OCI-LY7 (cell line): ENCODE measurements at regions not wholly inside any gene's neighbourhood (a gene's known extent, or its start where the extent isn't known, plus 50 kb on each side); places are given as distances from the start of the nearest gene placed in this dataset.

Experiments
- BruUV-seq: library from RNA; stranded (reverse); fragments of 400-500 nt; replicated peaks from 2 replicates; lab custom pipeline; 2021; lab: Mats Ljungman, UMichigan
- CTCF ChIA-PET: fragments of 300-600 bp; sonication (Branson Sonifier 250); formaldehyde crosslinking; loops from one replicate; lab custom pipeline; 2022; ENCODE audit warnings: antibody characterized with exemption; ENCODE audit not compliant: unreplicated experiment; lab: Charles Lee
- POLR2A ChIA-PET: fragments of 300-600 bp; sonication (Branson Sonifier 250); formaldehyde crosslinking; loops from one replicate; lab custom pipeline; 2022; ENCODE audit warnings: antibody characterized with exemption; lab: Charles Lee
- DNase-seq: peaks from one replicate; pipeline ENCODE4 v3.0.0-alpha.2; 2015; ENCODE audit warnings: low spot score
- H2AFZ ChIP-seq: fragments of 200-600 bp; sonication (generic), shearing (Covaris generic); 2 replicates; pipeline ENCODE4 v1.6.1; 2014; ENCODE audit warnings: mild to moderate bottlenecking, antibody characterized with exemption, low read length, moderate library complexity
- H3K27ac ChIP-seq: fragments of 200-600 bp; sonication (generic); 2 replicates; pipeline ENCODE4 v1.5.1; 2014; ENCODE audit warnings: mixed run types, low read depth, mild to moderate bottlenecking, moderate library complexity, low read length, inconsistent platforms; ENCODE audit not compliant: poor library complexity, severe bottlenecking
- H3K36me3 ChIP-seq: fragments of 200-600 bp; sonication (generic); 2 replicates; pipeline ENCODE4 v1.6.1; 2014; ENCODE audit warnings: mild to moderate bottlenecking, antibody characterized with exemption, low read length, moderate library complexity, mixed read lengths; ENCODE audit not compliant: insufficient read depth
- H3K4me1 ChIP-seq: fragments of 200-600 bp; sonication (generic); 2 replicates; pipeline ENCODE4 v1.5.1; 2014; ENCODE audit warnings: mild to moderate bottlenecking, low read length; ENCODE audit not compliant: insufficient read depth, poor library complexity, severe bottlenecking
- H3K4me2 ChIP-seq: fragments of 200-600 bp; sonication (generic); 2 replicates; pipeline ENCODE4 v1.6.1; 2014; ENCODE audit warnings: mild to moderate bottlenecking, low read length
- H3K4me3 ChIP-seq: fragments of 200-600 bp; sonication (generic); 2 replicates; pipeline ENCODE4 v1.5.1; 2014; ENCODE audit warnings: mild to moderate bottlenecking, low read depth, low read length; ENCODE audit not compliant: poor library complexity, severe bottlenecking
- H3K79me2 ChIP-seq: fragments of 200-600 bp; sonication (generic); 2 replicates; pipeline ENCODE4 v1.6.1; 2016; ENCODE audit warnings: low read depth, mild to moderate bottlenecking, low read length, moderate library complexity, mixed read lengths; ENCODE audit not compliant: insufficient read depth
- H3K9me2 ChIP-seq: fragments of 200-600 bp; sonication (generic); 2 replicates; pipeline ENCODE4 v1.6.1; 2016; ENCODE audit warnings: mild to moderate bottlenecking, low read length, mixed read lengths; ENCODE audit not compliant: insufficient read depth
- H3K9me3 ChIP-seq: fragments of 200-600 bp; sonication (generic); 2 replicates; pipeline ENCODE4 v1.6.1; 2014; ENCODE audit warnings: mild to moderate bottlenecking, mixed run types, low read length, mixed read lengths
- H4K20me1 ChIP-seq: fragments of 200-600 bp; sonication (generic); 2 replicates; pipeline ENCODE4 v1.6.1; 2014; ENCODE audit warnings: mild to moderate bottlenecking, antibody characterized with exemption, low read length, moderate library complexity, mixed read lengths; ENCODE audit not compliant: insufficient read depth
- CTCF ChIP-seq: fragments of 200-600 bp; sonication (generic); conservative IDR thresholded peaks from 2 replicates; pipeline ENCODE4 v1.5.1; 2014; ENCODE audit warnings: mild to moderate bottlenecking, antibody characterized with exemption, low read length, moderate library complexity, mixed read lengths
- EZH2phosphoT487 ChIP-seq: fragments of 200-600 bp; sonication (generic); IDR thresholded peaks from 2 replicates; pipeline ENCODE4 v1.6.1; 2018; ENCODE audit warnings: low read depth, borderline replicate concordance, mild to moderate bottlenecking, mixed run types, antibody characterized with exemption, low read length, moderate library complexity, mixed read lengths
- intact Hi-C: fragments of 100-400 bp; cut with micrococcal nuclease; formaldehyde crosslinking; loops from one replicate; pipeline ENCODE4 v1.10.0; 2022; ENCODE audit not compliant: unreplicated experiment

- Histone ChIP-seq H3K4me3 (no peak overlapping the region), H3K4me1 (no peaks in the 10 kb centered on the region), H3K9me2 (no peaks in the 10 kb centered on the region), H3K9me3 (no peaks in the 10 kb centered on the region), H2AFZ (no peak overlapping the region), H3K36me3 (no peaks in the 10 kb centered on the region), H3K79me2 (no peaks in the 10 kb centered on the region), H3K27ac (no peak overlapping the region), H4K20me1 (no peaks in the 10 kb centered on the region), H3K4me2 (no peak overlapping the region)
- ChIA-PET CTCF (no interaction called here), POLR2A (no interaction called here)
- no TSS peak for BruUV-seq
- no peak for DNase-seq
- TF ChIP-seq EZH2phosphoT487 = no peak
- TF ChIP-seq CTCF = no peak
- intact Hi-C loops = no loop called here
Observed at GRCh38 chr18:27278131-27278530, 93.0 kb upstream of the CHST9 start.

GRCh38 chr18:27277554-27277953 is 92.4 kb upstream of the CHST9 start:
- Histone ChIP-seq H3K4me3 (no peak overlapping the region), H3K36me3 (no peaks in the 10 kb centered on the region), H2AFZ (no peak overlapping the region), H3K4me2 (no peak overlapping the region), H4K20me1 (no peaks in the 10 kb centered on the region), H3K79me2 (no peaks in the 10 kb centered on the region), H3K4me1 (no peaks in the 10 kb centered on the region), H3K9me2 (no peaks in the 10 kb centered on the region), H3K9me3 (no peaks in the 10 kb centered on the region), H3K27ac (no peak overlapping the region)
- intact Hi-C loops = no loop called here
- no peak for DNase-seq
- no TSS peak for BruUV-seq
- TF ChIP-seq EZH2phosphoT487 (no peak), CTCF (no peak)
- POLR2A ChIA-PET = interaction anchor here (0.6 kb wide), 1 partner anchor 48 kb away, joined by 3 read pairs; no protein-coding TSS in a partner anchor
- CTCF ChIA-PET = no interaction called here

GRCh38 chr18:27276886-27277285 is 91.8 kb upstream of the CHST9 start:
- Histone ChIP-seq H3K9me2 (no peaks in the 10 kb centered on the region), H3K4me2 (no peak overlapping the region), H3K4me3 (no peak overlapping the region), H3K4me1 (no peaks in the 10 kb centered on the region), H3K36me3 (no peaks in the 10 kb centered on the region), H3K79me2 (no peaks in the 10 kb centered on the region), H2AFZ (no peak overlapping the region), H4K20me1 (no peaks in the 10 kb centered on the region), H3K27ac (no peak overlapping the region), H3K9me3 (no peaks in the 10 kb centered on the region)
- POLR2A ChIA-PET = no interaction called here
- CTCF ChIA-PET = no interaction called here
- no peak for DNase-seq
- BruUV-seq = no TSS peak
- intact Hi-C loops = no loop called here
- TF ChIP-seq CTCF (no peak), EZH2phosphoT487 (no peak)
